Lower lobe of right lung (tissue), 2 donors: ENCODE measurements at regions not wholly inside any gene's neighbourhood (a gene's known extent, or its start where the extent isn't known, plus 50 kb on each side); places are given as distances from the start of the nearest gene placed in this dataset.

ENCODE experiments used
- ATAC-seq, 2 donors: fragments of 200-7000 bp; cut with Tn5 transposase; one replicate each; pipeline ENCODE4 v1.9.1; 2020 to 2022; ENCODE audit warnings: mild to moderate bottlenecking in 2 of 2, moderate library complexity in 2 of 2
- DNase-seq: peaks from one replicate; pipeline ENCODE4 v3.0.0-alpha.2; 2020
- H3K27ac ChIP-seq: fragments of 200-600 bp; one replicate; pipeline ENCODE4 v1.8.0; 2022
- H3K27me3 ChIP-seq: fragments of 200-600 bp; one replicate; pipeline ENCODE4 v1.8.0; 2022; ENCODE audit warnings: low read depth
- H3K36me3 ChIP-seq: fragments of 200-600 bp; one replicate; pipeline ENCODE4 v1.8.0; 2022; ENCODE audit warnings: mild to moderate bottlenecking
- H3K4me1 ChIP-seq: fragments of 200-600 bp; one replicate; pipeline ENCODE4 v1.8.0; 2022
- H3K4me3 ChIP-seq: fragments of 200-600 bp; one replicate; pipeline ENCODE4 v1.8.0; 2022; ENCODE audit warnings: mild to moderate bottlenecking
- H3K9me3 ChIP-seq: fragments of 200-600 bp; one replicate; pipeline ENCODE4 v1.8.0; 2022
- intact Hi-C: fragments of 100-400 bp; cut with DNase I; formaldehyde crosslinking; loops from one replicate; pipeline ENCODE4 v1.11.0; 2022
- TF ChIP-seq, protein P1 (sequence below): fragments of 200-600 bp; IDR thresholded peaks from one replicate; pipeline ENCODE4 v1.8.0; 2022; ENCODE audit warnings: antibody characterized with exemption, mild to moderate bottlenecking
- donor health status: DM: no; HTN: yes; CAD: no; lungs with severe emphysema.

DNA sequence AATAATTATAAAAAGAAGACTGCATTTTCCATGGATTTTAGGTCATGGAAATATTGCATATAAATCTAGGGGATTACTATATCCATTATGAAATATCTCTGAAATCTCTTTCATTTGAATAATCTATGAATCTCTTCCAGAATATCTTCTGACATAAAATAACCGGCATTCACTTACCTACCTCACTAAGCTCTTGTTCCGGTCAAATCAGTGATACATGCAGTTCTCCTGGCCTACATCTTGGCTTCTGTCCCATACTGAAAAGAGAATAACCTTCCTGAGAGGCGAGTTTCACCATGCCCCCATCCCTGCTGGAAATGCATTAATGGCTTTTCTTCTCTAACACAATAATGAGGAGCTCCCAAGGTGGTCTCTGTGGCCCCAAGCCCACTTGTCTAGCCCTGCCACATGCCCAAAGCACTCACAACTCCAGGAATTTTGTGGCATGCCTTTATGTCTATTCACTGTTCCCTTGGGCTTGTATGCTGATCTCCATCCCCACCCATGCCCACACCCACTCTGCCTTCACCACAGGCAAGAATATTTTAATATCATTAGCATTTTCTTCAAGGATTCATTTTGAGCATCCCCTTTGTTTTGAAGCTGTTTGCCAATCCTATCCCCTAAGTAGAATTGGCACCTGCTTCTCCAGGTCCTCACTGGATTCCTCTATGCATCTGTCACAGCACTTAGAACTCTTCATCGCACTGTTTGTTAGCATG lies 401.6 kb downstream of the COG6 start:
- H3K36me3 ChIP-seq: no peaks in the 10 kb centered on the region
- TF ChIP-seq, protein P1, sequence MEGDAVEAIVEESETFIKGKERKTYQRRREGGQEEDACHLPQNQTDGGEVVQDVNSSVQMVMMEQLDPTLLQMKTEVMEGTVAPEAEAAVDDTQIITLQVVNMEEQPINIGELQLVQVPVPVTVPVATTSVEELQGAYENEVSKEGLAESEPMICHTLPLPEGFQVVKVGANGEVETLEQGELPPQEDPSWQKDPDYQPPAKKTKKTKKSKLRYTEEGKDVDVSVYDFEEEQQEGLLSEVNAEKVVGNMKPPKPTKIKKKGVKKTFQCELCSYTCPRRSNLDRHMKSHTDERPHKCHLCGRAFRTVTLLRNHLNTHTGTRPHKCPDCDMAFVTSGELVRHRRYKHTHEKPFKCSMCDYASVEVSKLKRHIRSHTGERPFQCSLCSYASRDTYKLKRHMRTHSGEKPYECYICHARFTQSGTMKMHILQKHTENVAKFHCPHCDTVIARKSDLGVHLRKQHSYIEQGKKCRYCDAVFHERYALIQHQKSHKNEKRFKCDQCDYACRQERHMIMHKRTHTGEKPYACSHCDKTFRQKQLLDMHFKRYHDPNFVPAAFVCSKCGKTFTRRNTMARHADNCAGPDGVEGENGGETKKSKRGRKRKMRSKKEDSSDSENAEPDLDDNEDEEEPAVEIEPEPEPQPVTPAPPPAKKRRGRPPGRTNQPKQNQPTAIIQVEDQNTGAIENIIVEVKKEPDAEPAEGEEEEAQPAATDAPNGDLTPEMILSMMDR: no peak
- H3K4me3 ChIP-seq: no peak overlapping the region
- intact Hi-C loops: no loop called here
- H3K27me3 ChIP-seq: no peaks in the 10 kb centered on the region
- DNase-seq: no peak
- no peaks in the 10 kb centered on the region for H3K9me3 ChIP-seq
- no peaks in the 10 kb centered on the region for H3K4me1 ChIP-seq
- ATAC-seq: no peak
- no peak overlapping the region for H3K27ac ChIP-seq

DNA sequence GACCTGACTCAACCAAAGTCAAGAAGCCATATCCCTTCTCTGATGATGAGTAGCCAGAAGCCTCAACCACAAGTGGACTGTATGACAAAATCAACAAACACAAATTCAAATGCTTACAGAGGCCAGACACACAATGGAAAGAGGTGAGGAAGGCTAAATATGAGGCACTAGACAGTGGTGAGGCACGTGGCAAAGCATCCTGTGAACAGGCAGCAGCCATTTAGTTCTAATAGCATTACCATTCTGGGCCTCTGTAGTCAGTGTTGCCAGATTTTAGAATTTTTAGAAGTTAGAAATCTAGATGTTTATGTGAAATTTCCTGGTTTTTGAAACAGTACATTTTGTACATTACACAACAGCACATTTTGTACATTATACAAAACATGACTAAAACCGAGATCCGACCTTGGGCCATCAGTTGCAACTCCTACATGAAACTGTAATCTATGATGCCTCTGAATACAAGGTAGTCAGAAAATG lies 403.3 kb downstream of the COG6 start:
- no peak for DNase-seq
- intact Hi-C loops: no loop called here
- Histone ChIP-seq H3K4me1 (no peaks in the 10 kb centered on the region), H3K36me3 (no peaks in the 10 kb centered on the region), H3K27ac (no peak overlapping the region), H3K4me3 (no peak overlapping the region), H3K9me3 (no peaks in the 10 kb centered on the region), H3K27me3 (no peaks in the 10 kb centered on the region)
- TF ChIP-seq, protein P1: no peak
- ATAC-seq: no peak

DNA sequence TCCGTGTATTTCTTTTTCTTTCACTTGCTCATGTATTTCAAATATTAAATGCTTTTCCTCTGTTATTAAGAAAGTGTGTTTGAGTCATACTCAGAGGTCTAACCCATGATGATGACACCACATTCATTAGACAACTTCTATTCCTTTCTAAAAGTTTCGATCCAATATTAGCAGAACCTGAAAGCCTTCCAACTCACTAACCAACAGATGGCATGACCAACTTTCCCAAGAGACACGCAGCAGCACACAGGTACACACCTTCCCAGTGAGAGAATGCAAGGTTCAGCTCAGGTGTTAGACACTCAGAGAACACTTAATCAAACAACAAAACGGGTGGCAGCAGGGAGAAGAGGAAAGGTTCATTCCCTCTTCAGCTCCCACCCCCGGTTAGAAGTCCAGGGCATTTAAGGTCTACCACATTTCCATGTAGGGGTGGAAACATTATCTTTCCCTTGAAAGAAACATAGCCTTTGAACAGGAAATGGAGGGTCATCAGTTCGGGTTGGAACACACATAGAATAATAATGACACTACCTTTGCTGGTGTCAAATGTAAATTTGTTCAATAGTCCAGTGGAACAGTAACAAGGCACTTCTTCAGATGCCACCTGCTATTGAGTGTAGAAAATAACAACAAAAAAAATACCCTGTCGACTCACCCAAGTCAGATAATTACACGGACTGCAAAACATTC lies 404.2 kb downstream of the COG6 start:
- Histone ChIP-seq H3K4me3 (no peak overlapping the region), H3K4me1 (no peaks in the 10 kb centered on the region), H3K27ac (no peak overlapping the region), H3K27me3 (no peaks in the 10 kb centered on the region), H3K36me3 (no peaks in the 10 kb centered on the region), H3K9me3 (no peaks in the 10 kb centered on the region)
- no peak for ATAC-seq
- TF ChIP-seq, protein P1: no peak
- intact Hi-C loops: loop anchor here (10.0 kb wide), 1 partner anchor 625 kb away; no protein-coding TSS in a partner anchor
- DNase-seq: no peak

DNA sequence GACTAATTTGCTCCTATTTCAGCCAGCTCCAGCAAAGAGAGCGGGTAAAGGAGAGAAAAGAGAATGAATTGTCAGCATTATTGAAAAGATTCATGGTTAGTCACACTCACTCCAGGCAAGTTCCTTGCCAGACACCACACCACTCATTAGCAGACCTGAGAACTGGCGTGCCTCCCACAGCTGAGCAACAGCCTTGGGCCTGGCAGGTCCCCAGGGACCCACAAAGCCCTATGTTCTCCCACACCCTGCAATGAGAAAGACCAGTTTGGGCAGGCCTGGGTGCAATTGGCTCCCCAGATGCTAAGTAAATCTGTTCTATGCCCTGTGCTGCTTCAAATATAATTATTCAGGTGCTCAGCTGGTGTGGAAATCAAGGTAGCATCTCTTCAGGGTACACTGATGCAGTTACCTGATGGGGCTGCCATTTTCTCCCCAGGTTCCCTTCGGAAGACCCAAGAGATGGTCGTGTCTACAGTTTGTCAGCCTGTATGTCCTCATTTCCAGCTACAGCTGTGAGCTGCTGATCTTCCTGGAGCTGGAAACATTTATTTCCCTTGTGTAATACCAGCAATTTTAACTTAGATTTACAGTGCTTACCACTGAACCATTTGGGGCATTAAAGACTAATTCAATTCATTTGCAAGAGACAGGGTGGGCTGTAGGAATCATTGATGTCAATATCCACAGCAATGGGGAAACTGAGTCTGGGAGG lies 405.0 kb downstream of the COG6 start:
- H3K4me3 ChIP-seq: no peak overlapping the region
- intact Hi-C loops: loop anchor here (10.0 kb wide), 1 partner anchor 624 kb away; no protein-coding TSS in a partner anchor
- H3K4me1 ChIP-seq: no peaks in the 10 kb centered on the region
- no peaks in the 10 kb centered on the region for H3K36me3 ChIP-seq
- TF ChIP-seq, protein P1: no peak
- DNase-seq (no peak), ATAC-seq (no peak)
- H3K27me3 ChIP-seq: no peaks in the 10 kb centered on the region
- no peak overlapping the region for H3K27ac ChIP-seq
- H3K9me3 ChIP-seq: no peaks in the 10 kb centered on the region
